ENCODE measurements at regions not wholly inside any gene's neighbourhood (a gene's known extent, or its start where the extent isn't known, plus 50 kb on each side); places are given as distances from the start of the nearest gene placed in this dataset.
"Not testable (repeated sequence)": the region's sequence is repeated elsewhere in the genome, so short reads cannot be mapped to it uniquely, and the experiment has no call there.

GRCh38 chr14:71405676-71406075, 498.4 kb downstream of the PCNX1 start:
- DNase-seq, result no peak

GRCh38 chr14:71408362-71409030, 501.2 kb downstream of the PCNX1 start:
- no peak for DNase-seq

GRCh38 chr14:71410578-71411284, 503.5 kb downstream of the PCNX1 start:
- no peak for DNase-seq

GRCh38 chr14:71411285-71411595, 504.0 kb downstream of the PCNX1 start:
- no peak for DNase-seq

GRCh38 chr14:71411738-71412137, 504.5 kb downstream of the PCNX1 start:
- no peak for DNase-seq

DNA sequence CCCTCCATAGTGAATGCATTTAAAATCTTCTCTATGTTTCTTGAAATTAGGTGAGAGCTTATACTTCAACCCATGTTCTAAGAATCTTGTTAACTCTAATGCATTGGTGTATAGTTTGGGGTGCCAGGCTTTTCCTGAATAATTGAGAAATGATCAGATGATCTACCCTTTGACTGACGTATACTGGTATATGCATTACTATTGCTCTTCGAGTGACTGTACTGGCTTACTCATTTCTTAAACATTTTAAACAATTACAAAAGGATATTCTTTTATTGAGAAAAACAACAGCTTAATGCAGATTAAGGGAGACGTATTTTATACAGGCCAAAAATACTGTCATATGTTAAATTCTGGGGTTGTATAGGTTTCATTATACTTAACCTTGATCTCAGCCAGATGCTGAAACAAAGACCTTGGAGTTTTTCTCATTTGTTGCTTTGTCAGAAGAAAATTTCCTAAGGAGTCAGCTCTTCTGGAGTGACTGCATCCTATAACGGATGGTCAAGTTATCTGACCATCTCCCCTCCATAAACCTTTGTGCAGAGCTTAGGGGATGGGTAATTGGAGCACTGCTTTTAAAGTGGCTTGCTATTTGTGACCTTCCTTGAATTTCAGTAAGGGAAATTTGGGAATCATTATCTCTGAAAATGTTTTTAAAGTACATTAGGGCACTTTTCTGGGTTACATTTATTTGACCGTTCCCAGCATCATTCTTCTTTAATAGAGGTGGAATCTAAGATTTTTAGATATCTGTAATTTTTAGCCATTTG, 507.6 kb downstream of the PCNX1 start:
- DNase-seq, result no peak

DNA sequence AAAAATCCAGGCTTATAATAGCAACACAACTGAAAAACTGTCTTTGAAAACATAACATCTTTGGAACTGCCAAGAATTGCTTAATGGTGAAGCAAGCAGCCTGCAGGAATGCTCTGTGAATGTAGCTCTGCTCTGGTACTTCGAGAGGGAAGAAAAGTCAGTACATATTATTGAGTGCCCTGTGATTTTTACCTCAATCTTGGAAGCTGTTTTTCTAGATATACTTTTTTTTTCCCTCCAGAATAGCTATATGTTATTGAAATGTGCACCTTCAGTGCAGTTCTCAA, 508.1 kb downstream of the PCNX1 start:
- DNase-seq, result no peak

GRCh38 chr14:71416392-71416791, 509.1 kb downstream of the PCNX1 start:
- DNase-seq, result no peak

DNA sequence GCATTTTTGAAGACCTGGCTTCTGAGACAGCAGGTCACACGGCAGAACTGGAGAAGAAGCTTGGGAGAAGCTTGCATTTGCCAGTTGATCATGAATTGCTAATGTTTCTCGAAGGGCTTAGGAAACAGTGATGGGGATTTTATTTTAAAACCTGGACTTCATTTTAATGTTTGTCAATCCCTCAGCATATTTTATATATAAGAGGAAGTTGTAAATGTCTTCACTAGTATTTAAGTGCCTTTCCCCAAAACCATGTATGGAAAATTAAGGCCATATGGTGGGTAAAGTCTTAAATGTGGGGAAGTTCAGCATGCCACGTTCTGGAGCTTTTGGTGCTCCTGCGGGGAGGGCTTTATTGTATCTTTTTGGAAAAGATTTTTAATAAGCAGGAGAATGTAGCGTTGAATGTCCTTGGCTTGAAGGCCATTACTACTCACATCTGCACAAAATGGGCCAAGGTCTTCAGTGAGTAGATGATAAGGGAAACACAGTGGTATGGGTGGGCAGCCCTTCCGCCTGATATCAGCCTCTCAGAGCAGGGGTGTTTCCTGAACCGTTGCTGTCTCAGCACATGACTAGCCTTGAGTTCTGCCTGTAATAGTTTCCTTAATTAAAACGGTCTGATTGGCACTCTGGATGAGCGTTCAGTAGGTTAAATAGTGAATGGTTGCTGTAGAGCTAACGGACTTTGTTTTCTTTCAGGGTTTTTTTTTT, 511.4 kb downstream of the PCNX1 start:
- no peak for DNase-seq

DNA sequence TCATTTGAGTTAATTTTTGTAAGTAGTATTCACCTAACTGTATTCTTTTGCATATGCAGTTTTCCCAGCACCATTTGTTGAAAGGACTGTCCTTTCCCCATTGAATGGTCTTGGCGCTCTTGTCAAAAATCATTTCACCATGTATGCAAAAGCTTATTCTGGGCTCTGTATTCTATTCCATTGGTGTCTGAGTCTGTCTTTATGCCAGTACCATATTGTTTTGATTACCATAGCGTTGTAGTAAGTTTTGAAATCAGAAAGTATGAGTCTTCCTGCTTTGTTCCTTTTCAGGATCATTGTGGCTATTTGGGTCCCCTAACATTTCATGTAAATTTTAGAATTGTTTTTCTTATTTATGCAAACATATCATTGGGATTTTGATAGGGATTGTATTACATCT, 508.7 kb upstream of the RGS6 start:
- DNase-seq, result no peak

- DNase-seq, result no peak
Observed at GRCh38 chr14:71424941-71425340, 507.3 kb upstream of the RGS6 start.

- no peak for DNase-seq
Observed at GRCh38 chr14:71426001-71426400, 506.2 kb upstream of the RGS6 start.

GRCh38 chr14:71429902-71430301, 502.3 kb upstream of the RGS6 start:
- no peak for DNase-seq

GRCh38 chr14:71430321-71430677, 501.9 kb upstream of the RGS6 start:
- no peak for DNase-seq

DNA sequence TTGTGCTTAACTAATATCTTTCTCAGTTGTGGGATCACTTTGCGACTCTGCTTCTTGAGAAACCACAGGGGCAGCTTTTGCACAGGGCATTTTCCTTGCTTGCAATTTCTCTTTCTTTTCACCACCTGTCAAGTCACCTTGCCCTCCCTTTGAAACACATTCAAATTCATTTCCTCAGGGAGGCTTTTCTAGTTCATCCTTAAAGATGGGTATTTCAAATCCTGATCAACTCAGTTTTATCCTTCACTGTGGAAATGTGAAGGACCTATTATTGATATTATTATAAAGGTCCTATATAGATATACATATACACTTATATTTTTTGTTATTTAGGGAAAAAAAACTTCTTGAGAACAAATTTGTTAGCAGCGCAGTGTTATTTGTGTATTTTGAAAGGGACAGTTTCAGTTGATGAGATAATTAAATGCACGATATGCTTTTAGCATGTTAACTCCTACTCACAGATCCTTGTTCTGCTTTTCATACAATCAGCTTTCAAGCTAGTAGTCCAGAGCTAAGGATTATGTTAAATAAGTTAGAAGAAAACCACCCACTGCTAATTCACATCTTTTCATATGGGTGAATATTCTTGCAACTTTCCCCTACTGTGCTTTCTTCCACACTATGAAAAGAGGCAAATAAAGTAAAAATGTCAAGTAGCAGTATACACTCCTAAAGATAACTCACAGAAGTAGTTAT, 501.4 kb upstream of the RGS6 start:
- DNase-seq, result no peak

- DNase-seq, result no peak
Observed at GRCh38 chr14:71432334-71433110, 499.7 kb upstream of the RGS6 start.

- DNase-seq, result no peak
Observed at GRCh38 chr14:71433303-71433702, 498.9 kb upstream of the RGS6 start.

GRCh38 chr14:71435641-71436040, 496.6 kb upstream of the RGS6 start:
- not testable (repeated sequence) for DNase-seq

GRCh38 chr14:71437870-71438269, 494.4 kb upstream of the RGS6 start:
- DNase-seq, result no peak

GRCh38 chr14:71438684-71439083, 493.5 kb upstream of the RGS6 start:
- DNase-seq, result no peak

- no peak for DNase-seq
Observed at GRCh38 chr14:71441126-71441525, 491.1 kb upstream of the RGS6 start.
